GM19372 (cell line): ENCODE measurements at regions not wholly inside any gene's neighbourhood (a gene's known extent, or its start where the extent isn't known, plus 50 kb on each side); places are given as distances from the start of the nearest gene placed in this dataset.
"Not testable (repeated sequence)": the region's sequence is repeated elsewhere in the genome, so short reads cannot be mapped to it uniquely, and the experiment has no call there.

Experiments used
- ATAC-seq: cut with Tn5 transposase; IDR thresholded peaks from one replicate; pipeline ENCODE4 v1.9.1; 2021; ENCODE audit warnings: mild to moderate bottlenecking, low read depth, moderate library complexity; ENCODE audit not compliant: unreplicated experiment

GRCh38 chr5:1656271-1656975 lies 132.7 kb upstream of the LPCAT1 start:
- ATAC-seq: no peak

GRCh38 chr5:1655496-1656270 lies 131.9 kb upstream of the LPCAT1 start:
- no peak for ATAC-seq

GRCh38 chr5:1654786-1655495 lies 131.2 kb upstream of the LPCAT1 start:
- ATAC-seq: no peak

GRCh38 chr5:1653698-1654651 lies 130.2 kb upstream of the LPCAT1 start:
- peak; percentile 67 for ATAC-seq

GRCh38 chr5:1652873-1653697 lies 129.3 kb upstream of the LPCAT1 start:
- ATAC-seq: peak; percentile 34

- no peak for ATAC-seq
Observed at GRCh38 chr5:1651971-1652872, 128.5 kb upstream of the LPCAT1 start.

GRCh38 chr5:1651250-1651649 lies 127.5 kb upstream of the LPCAT1 start:
- no peak for ATAC-seq

GRCh38 chr5:1649554-1649953 lies 125.8 kb upstream of the LPCAT1 start:
- ATAC-seq: no peak

- no peak for ATAC-seq
Observed at GRCh38 chr5:1648806-1649205, 125.0 kb upstream of the LPCAT1 start.

- ATAC-seq: no peak
Observed at GRCh38 chr5:1647580-1647979, 123.8 kb upstream of the LPCAT1 start.

- no peak for ATAC-seq
Observed at GRCh38 chr5:1644810-1645571, 121.2 kb upstream of the LPCAT1 start.

- not testable (repeated sequence) for ATAC-seq
Observed at GRCh38 chr5:1644393-1644809, 120.6 kb upstream of the LPCAT1 start.

- ATAC-seq: no peak
Observed at GRCh38 chr5:1643651-1644392, 120.1 kb upstream of the LPCAT1 start.

GRCh38 chr5:1642621-1643061 lies 118.9 kb upstream of the LPCAT1 start:
- ATAC-seq: no peak

- ATAC-seq: no peak
Observed at GRCh38 chr5:1642221-1642620, 118.5 kb upstream of the LPCAT1 start.

- peak; percentile 84 for ATAC-seq
Observed at GRCh38 chr5:1641560-1642166, 117.9 kb upstream of the LPCAT1 start.
